Vagina (tissue), 2 donors: ENCODE measurements at regions not wholly inside any gene's neighbourhood (a gene's known extent, or its start where the extent isn't known, plus 50 kb on each side); places are given as distances from the start of the nearest gene placed in this dataset.

ENCODE experiments used
- POLR2AphosphoS5 ChIP-seq, 2 donors: sonication (generic); formaldehyde crosslinking; IDR thresholded peaks; one replicate each; pipeline ENCODE4 v1.9.0; 2017; ENCODE audit warnings: antibody characterized with exemption in 2 of 2, mild to moderate bottlenecking in 2 of 2, low read depth in 1 of 2; ENCODE audit not compliant: insufficient read depth in 1 of 2
- TF ChIP-seq, protein P1 (sequence below), 3 experiments: fragments of 450-650 bp in 2 of 3; fragments of 200-600 bp in 1 of 3; sonication (generic) in 1 of 3; IDR thresholded peaks; one replicate each; pipeline ENCODE4 v1.5.1; 2017 to 2019; ENCODE audit warnings: antibody characterized with exemption in 3 of 3, mild to moderate bottlenecking in 2 of 3, moderate library complexity in 2 of 3

DNA sequence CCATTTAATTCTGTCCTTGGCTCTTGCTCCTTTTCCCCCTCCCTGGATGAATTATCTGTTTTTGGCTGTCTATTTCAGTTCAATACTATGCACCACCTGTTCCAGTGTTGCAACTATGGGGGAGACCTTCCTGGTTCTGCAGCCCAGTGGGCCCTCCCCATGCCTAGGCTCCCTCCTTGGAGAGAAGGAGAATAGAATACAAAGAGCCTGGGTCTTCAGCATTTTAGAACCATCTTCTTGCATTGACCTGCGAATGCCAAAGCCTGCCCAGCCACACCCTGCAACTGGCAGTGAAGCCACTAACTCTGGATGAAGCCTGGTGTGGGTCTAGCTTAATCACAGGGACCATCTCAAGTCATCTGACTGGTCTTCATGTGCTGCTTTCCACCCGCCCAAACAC, 207.1 kb downstream of the HERPUD2 start:
- no peak for TF ChIP-seq POLR2AphosphoS5 (IDR thresholded peaks at IDR 0.05; ENCODE audit: insufficient read depth in 1 of 2, low read depth in 1 of 2)
- TF ChIP-seq, protein P1, sequence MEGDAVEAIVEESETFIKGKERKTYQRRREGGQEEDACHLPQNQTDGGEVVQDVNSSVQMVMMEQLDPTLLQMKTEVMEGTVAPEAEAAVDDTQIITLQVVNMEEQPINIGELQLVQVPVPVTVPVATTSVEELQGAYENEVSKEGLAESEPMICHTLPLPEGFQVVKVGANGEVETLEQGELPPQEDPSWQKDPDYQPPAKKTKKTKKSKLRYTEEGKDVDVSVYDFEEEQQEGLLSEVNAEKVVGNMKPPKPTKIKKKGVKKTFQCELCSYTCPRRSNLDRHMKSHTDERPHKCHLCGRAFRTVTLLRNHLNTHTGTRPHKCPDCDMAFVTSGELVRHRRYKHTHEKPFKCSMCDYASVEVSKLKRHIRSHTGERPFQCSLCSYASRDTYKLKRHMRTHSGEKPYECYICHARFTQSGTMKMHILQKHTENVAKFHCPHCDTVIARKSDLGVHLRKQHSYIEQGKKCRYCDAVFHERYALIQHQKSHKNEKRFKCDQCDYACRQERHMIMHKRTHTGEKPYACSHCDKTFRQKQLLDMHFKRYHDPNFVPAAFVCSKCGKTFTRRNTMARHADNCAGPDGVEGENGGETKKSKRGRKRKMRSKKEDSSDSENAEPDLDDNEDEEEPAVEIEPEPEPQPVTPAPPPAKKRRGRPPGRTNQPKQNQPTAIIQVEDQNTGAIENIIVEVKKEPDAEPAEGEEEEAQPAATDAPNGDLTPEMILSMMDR (IDR thresholded peaks at IDR 0.05), result no peak
